Fibroblast of lung (primary cell): ENCODE measurements at regions not wholly inside any gene's neighbourhood (a gene's known extent, or its start where the extent isn't known, plus 50 kb on each side); places are given as distances from the start of the nearest gene placed in this dataset.

Experiments used
- DNase-seq, 2 donors: peaks; one replicate each; pipeline versions ENCODE4 v3.0.0 to v3.0.0-alpha.2; 2010; ENCODE audit warnings: low read depth in 2 of 2
- H2AFZ ChIP-seq: 2 replicates; pipeline ENCODE4 v1.5.1; 2012; ENCODE audit warnings: low read length, control low read depth, inconsistent platforms
- H3K27ac ChIP-seq: 2 replicates; pipeline ENCODE4 v1.5.1; 2011; ENCODE audit warnings: low read length, control low read depth; ENCODE audit not compliant: insufficient read depth
- H3K27me3 ChIP-seq: 2 replicates; pipeline ENCODE4 v1.5.1; 2011; ENCODE audit warnings: mild to moderate bottlenecking, low read length; ENCODE audit not compliant: control insufficient read depth, insufficient read depth
- H3K36me3 ChIP-seq: 2 replicates; pipeline ENCODE4 v1.5.1; 2011; ENCODE audit warnings: low read length; ENCODE audit not compliant: control insufficient read depth, insufficient read depth
- H3K4me1 ChIP-seq: 2 replicates; pipeline ENCODE4 v1.5.1; 2011; ENCODE audit warnings: low read length; ENCODE audit not compliant: control insufficient read depth, insufficient read depth; ENCODE audit errors: extremely low read depth
- H3K4me2 ChIP-seq: 2 replicates; pipeline ENCODE4 v1.5.1; 2011; ENCODE audit warnings: low read length, control low read depth; ENCODE audit not compliant: insufficient read depth; ENCODE audit errors: extremely low read depth
- H3K4me3 ChIP-seq, 4 experiments: fragments of 200-600 bp in 1 of 4; sonication (generic) in 1 of 4; replicated peaks in 1 of 4; 2 replicates each; pipeline ENCODE4 v1.5.1; 2011 to 2016; ENCODE audit warnings: low read length in 4 of 4, low read depth in 3 of 4, mild to moderate bottlenecking in 3 of 4, control low read depth in 2 of 4, inconsistent platforms in 1 of 4, mixed read lengths in 1 of 4; ENCODE audit not compliant: insufficient read depth in 1 of 4; ENCODE audit errors: control extremely low read depth in 1 of 4
- H3K79me2 ChIP-seq: 2 replicates; pipeline ENCODE4 v1.5.1; 2012; ENCODE audit warnings: mild to moderate bottlenecking, low read length, inconsistent platforms; ENCODE audit not compliant: control insufficient read depth, insufficient read depth
- H3K9ac ChIP-seq: 2 replicates; pipeline ENCODE4 v1.5.1; 2011; ENCODE audit warnings: mild to moderate bottlenecking, low read length, control low read depth; ENCODE audit not compliant: insufficient read depth
- H3K9me3 ChIP-seq: 2 replicates; pipeline ENCODE4 v1.5.1; 2012; ENCODE audit warnings: low read depth, low read length; ENCODE audit not compliant: control insufficient read depth, insufficient read depth
- H4K20me1 ChIP-seq: 2 replicates; pipeline ENCODE4 v1.5.1; 2011; ENCODE audit warnings: low read length; ENCODE audit not compliant: control insufficient read depth, insufficient read depth; ENCODE audit errors: extremely low read depth
- EZH2 ChIP-seq: IDR thresholded peaks from 2 replicates; pipeline ENCODE4 v1.5.1; 2012; ENCODE audit warnings: low read length, control low read depth, mild to moderate bottlenecking; ENCODE audit errors: missing control alignments
- TF ChIP-seq, protein P1 (sequence below), 2 donors: IDR thresholded peaks in 1 of 2; conservative IDR thresholded peaks in 1 of 2; 1 replicate in 1 of 2; 2 replicates in 1 of 2; pipeline ENCODE4 v1.5.1; 2011 to 2012; ENCODE audit warnings: low read length in 2 of 2, control low read depth in 1 of 2, inconsistent platforms in 1 of 2, low read depth in 1 of 2, mild to moderate bottlenecking in 1 of 2

DNA sequence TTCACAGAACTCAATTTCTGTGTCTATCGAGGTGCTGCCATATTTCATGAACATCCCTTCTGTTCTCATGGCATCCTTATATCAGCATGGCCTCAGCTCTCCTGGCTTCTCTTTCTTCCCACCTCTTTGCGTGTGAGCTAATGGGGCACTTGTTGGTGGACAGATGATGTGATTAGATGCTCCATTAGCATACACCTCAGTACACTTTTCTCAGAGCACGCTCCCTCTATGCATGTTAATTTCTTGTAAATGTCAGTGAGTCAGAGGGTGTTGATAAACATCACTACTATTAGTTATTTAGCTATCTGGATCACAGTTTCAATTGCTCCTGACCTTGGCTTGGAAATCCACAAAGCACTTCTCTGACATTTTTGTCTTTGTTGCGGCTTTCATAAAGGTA lies 159.4 kb downstream of the CD8B2 start:
- Histone ChIP-seq H3K4me1 (no peaks in the 10 kb centered on the region), H3K79me2 (no peaks in the 10 kb centered on the region), H2AFZ (no peak overlapping the region), H3K9me3 (no peaks in the 10 kb centered on the region), H3K27ac (no peak overlapping the region), H3K4me3 (no peak overlapping the region), H3K9ac (no peak overlapping the region), H4K20me1 (no peaks in the 10 kb centered on the region), H3K27me3 (no peaks in the 10 kb centered on the region), H3K36me3 (no peaks in the 10 kb centered on the region), H3K4me2 (no peak overlapping the region)
- DNase-seq: no peak
- no peak for TF ChIP-seq EZH2
- TF ChIP-seq, protein P1, sequence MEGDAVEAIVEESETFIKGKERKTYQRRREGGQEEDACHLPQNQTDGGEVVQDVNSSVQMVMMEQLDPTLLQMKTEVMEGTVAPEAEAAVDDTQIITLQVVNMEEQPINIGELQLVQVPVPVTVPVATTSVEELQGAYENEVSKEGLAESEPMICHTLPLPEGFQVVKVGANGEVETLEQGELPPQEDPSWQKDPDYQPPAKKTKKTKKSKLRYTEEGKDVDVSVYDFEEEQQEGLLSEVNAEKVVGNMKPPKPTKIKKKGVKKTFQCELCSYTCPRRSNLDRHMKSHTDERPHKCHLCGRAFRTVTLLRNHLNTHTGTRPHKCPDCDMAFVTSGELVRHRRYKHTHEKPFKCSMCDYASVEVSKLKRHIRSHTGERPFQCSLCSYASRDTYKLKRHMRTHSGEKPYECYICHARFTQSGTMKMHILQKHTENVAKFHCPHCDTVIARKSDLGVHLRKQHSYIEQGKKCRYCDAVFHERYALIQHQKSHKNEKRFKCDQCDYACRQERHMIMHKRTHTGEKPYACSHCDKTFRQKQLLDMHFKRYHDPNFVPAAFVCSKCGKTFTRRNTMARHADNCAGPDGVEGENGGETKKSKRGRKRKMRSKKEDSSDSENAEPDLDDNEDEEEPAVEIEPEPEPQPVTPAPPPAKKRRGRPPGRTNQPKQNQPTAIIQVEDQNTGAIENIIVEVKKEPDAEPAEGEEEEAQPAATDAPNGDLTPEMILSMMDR (conservative IDR thresholded peaks at IDR 0.05 in 1 of 2, IDR thresholded peaks at IDR 0.05 in 1 of 2; ENCODE audit: low read depth in 1 of 2, low read length in 2 of 2): no peak

DNA sequence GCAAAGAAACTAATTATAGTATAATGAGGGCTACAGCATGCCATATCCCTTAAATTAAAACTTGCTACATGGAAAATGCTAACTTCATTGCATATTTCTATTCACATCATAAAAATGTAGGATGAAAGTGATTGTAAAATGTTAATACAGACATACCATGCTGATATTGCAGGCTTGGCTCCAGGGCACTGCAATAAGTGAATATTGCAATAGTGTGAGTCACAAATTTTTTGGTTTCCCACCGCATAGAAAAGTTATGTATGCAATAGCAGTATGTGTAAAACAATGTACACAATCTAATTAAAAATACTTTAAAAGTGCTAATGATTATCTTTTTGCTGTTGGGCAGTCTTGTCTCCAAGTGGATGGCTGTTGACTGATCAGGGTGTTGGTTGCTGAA lies 162.1 kb downstream of the CD8B2 start:
- Histone ChIP-seq H3K9ac (no peak overlapping the region), H3K79me2 (no peaks in the 10 kb centered on the region), H3K36me3 (no peaks in the 10 kb centered on the region), H2AFZ (no peak overlapping the region), H4K20me1 (no peaks in the 10 kb centered on the region), H3K4me2 (no peak overlapping the region), H3K27ac (no peak overlapping the region), H3K4me1 (no peaks in the 10 kb centered on the region), H3K27me3 (no peaks in the 10 kb centered on the region), H3K4me3 (no peak overlapping the region), H3K9me3 (no peaks in the 10 kb centered on the region)
- TF ChIP-seq, protein P1 (conservative IDR thresholded peaks at IDR 0.05 in 1 of 2, IDR thresholded peaks at IDR 0.05 in 1 of 2; ENCODE audit: low read depth in 1 of 2, low read length in 2 of 2): no peak
- TF ChIP-seq EZH2: no peak
- no peak for DNase-seq

DNA sequence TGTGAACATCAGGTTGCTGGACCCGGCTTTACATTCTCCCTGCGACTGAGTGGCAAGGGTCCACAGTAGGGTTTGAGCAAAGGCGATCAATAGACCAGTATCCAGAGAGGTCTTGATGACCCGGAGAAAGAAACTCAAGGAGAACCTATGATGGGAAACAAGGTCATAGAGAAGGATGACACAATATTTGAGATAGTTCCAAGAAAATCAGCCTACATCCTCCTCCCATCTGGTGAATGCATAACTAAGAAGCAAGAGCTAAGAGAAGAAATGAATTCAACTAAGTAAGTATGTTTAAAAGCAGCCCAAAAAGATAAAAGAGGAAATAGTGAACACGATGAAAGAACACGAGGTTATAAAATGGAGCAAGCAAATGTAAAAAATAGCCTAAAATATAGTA lies 166.3 kb downstream of the CD8B2 start:
- Histone ChIP-seq H2AFZ (no peak overlapping the region), H3K27ac (no peak overlapping the region), H3K9me3 (no peaks in the 10 kb centered on the region), H3K36me3 (no peaks in the 10 kb centered on the region), H3K4me2 (no peak overlapping the region), H4K20me1 (no peaks in the 10 kb centered on the region), H3K4me1 (no peaks in the 10 kb centered on the region), H3K27me3 (no peaks in the 10 kb centered on the region), H3K4me3 (no peak overlapping the region), H3K9ac (no peak overlapping the region), H3K79me2 (no peaks in the 10 kb centered on the region)
- TF ChIP-seq, protein P1 (conservative IDR thresholded peaks at IDR 0.05 in 1 of 2, IDR thresholded peaks at IDR 0.05 in 1 of 2; ENCODE audit: low read depth in 1 of 2, low read length in 2 of 2): no peak
- TF ChIP-seq EZH2: no peak
- no peak for DNase-seq
